WTC11 (cell line): ENCODE measurements at regions not wholly inside any gene's neighbourhood (a gene's known extent, or its start where the extent isn't known, plus 50 kb on each side); places are given as distances from the start of the nearest gene placed in this dataset.

ENCODE experiments used
- ATAC-seq: fragments of 200-7000 bp; cut with Tn5 transposase; 2 replicates; pipeline ENCODE4 v1.10.0; 2021; ENCODE audit warnings: mild to moderate bottlenecking, moderate library complexity
- CTCF ChIA-PET: fragments of 300-600 bp; sonication (Branson Sonifier 250); formaldehyde crosslinking; loops from one replicate; lab custom pipeline; 2021; ENCODE audit warnings: antibody characterized with exemption; lab: Charles Lee
- POLR2A ChIA-PET: fragments of 350-600 bp; sonication (Branson Sonifier 250); formaldehyde crosslinking; loops from one replicate; lab custom pipeline; 2021; ENCODE audit warnings: antibody characterized with exemption; lab: Charles Lee
- DNase-seq: peaks from one replicate; pipeline ENCODE4 v3.0.0; 2021; ENCODE audit warnings: low spot score
- H3K27ac Mint-ChIP-seq: 2 replicates; pipeline ENCODE4 v1.8.0; 2021; ENCODE audit warnings: mixed read lengths
- H3K27me3 Mint-ChIP-seq: 2 replicates; pipeline ENCODE4 v1.8.0; 2021; ENCODE audit warnings: low read depth, mild to moderate bottlenecking, moderate library complexity, mixed read lengths
- H3K36me3 Mint-ChIP-seq: 2 replicates; pipeline ENCODE4 v1.8.0; 2021; ENCODE audit warnings: mixed read lengths
- H3K4me1 Mint-ChIP-seq: 2 replicates; pipeline ENCODE4 v1.8.0; 2022; ENCODE audit warnings: mixed read lengths
- H3K4me3 Mint-ChIP-seq: 2 replicates; pipeline ENCODE4 v1.8.0; 2021; ENCODE audit warnings: mild to moderate bottlenecking, moderate library complexity, mixed read lengths
- H3K9me3 Mint-ChIP-seq: 2 replicates; pipeline ENCODE4 v1.8.0; 2021; ENCODE audit warnings: mixed read lengths
- ATF1 ChIP-seq: sonication (generic); formaldehyde crosslinking; IDR thresholded peaks from 2 replicates; pipeline ENCODE4 v1.8.1; 2023; ENCODE audit warnings: mild to moderate bottlenecking, moderate library complexity, missing genetic modification reagents
- ATF3 ChIP-seq: sonication (generic); formaldehyde crosslinking; conservative IDR thresholded peaks from 2 replicates; pipeline ENCODE4 v1.8.1; 2022; ENCODE audit warnings: mild to moderate bottlenecking, missing genetic modification reagents
- CBFB ChIP-seq: sonication (generic); formaldehyde crosslinking; IDR thresholded peaks from 2 replicates; pipeline ENCODE4 v1.8.1; 2022; ENCODE audit warnings: mild to moderate bottlenecking, low read depth, missing genetic modification reagents
- CDX4 ChIP-seq: fragments of 250-450 bp; sonication (Bioruptor Pico); IDR thresholded peaks from 2 replicates; pipeline ENCODE4 v1.9.0; 2021; ENCODE audit warnings: moderate library complexity, mild to moderate bottlenecking, inconsistent platforms, borderline replicate concordance
- ERG ChIP-seq: fragments of 250-450 bp; sonication (Bioruptor Pico); IDR thresholded peaks from 2 replicates; pipeline ENCODE4 v1.8.0; 2021; ENCODE audit warnings: mild to moderate bottlenecking
- FOXK1 ChIP-seq: sonication (generic); formaldehyde crosslinking; IDR thresholded peaks from 2 replicates; pipeline ENCODE4 v1.8.0; 2022; ENCODE audit warnings: mild to moderate bottlenecking, moderate library complexity, missing genetic modification reagents
- FOXP1 ChIP-seq: sonication (generic); formaldehyde crosslinking; IDR thresholded peaks from 2 replicates; pipeline ENCODE4 v1.8.0; 2022; ENCODE audit warnings: missing genetic modification reagents, mild to moderate bottlenecking, moderate library complexity, borderline replicate concordance
- GRHL2 ChIP-seq: fragments of 250-450 bp; sonication (Bioruptor Pico); IDR thresholded peaks from 2 replicates; pipeline ENCODE4 v1.8.0; 2022; ENCODE audit warnings: mild to moderate bottlenecking, moderate library complexity; ENCODE audit not compliant: insufficient replicate concordance, severe bottlenecking
- HMGXB4 ChIP-seq: sonication (generic); formaldehyde crosslinking; IDR thresholded peaks from 2 replicates; pipeline ENCODE4 v1.8.1; 2023; ENCODE audit warnings: mild to moderate bottlenecking, moderate library complexity, missing genetic modification reagents
- NR2C2 ChIP-seq: sonication (generic); formaldehyde crosslinking; IDR thresholded peaks from 2 replicates; pipeline ENCODE4 v1.8.0; 2022; ENCODE audit warnings: mild to moderate bottlenecking, missing genetic modification reagents
- NR3C1 ChIP-seq: sonication (generic); formaldehyde crosslinking; conservative IDR thresholded peaks from 2 replicates; pipeline ENCODE4 v1.8.1; 2023; ENCODE audit warnings: low read depth, mild to moderate bottlenecking, missing genetic modification reagents
- PREB ChIP-seq: sonication (generic); formaldehyde crosslinking; IDR thresholded peaks from 2 replicates; pipeline ENCODE4 v1.8.1; 2022; ENCODE audit warnings: mild to moderate bottlenecking, missing genetic modification reagents, moderate library complexity, borderline replicate concordance
- RORB ChIP-seq: fragments of 250-450 bp; sonication (Bioruptor Pico); IDR thresholded peaks from 2 replicates; pipeline ENCODE4 v1.9.0; 2021; ENCODE audit warnings: mild to moderate bottlenecking
- SP1 ChIP-seq: sonication (generic); formaldehyde crosslinking; conservative IDR thresholded peaks from 2 replicates; pipeline ENCODE4 v1.8.1; 2022; ENCODE audit warnings: missing genetic modification reagents
- TP53 ChIP-seq: sonication (generic); formaldehyde crosslinking; IDR thresholded peaks from 2 replicates; pipeline ENCODE4 v1.8.1; 2023; ENCODE audit warnings: mild to moderate bottlenecking, missing genetic modification reagents
- ZNF138 ChIP-seq: sonication (generic); formaldehyde crosslinking; conservative IDR thresholded peaks from 2 replicates; pipeline ENCODE4 v1.8.1; 2022; ENCODE audit warnings: mild to moderate bottlenecking, moderate library complexity, missing genetic modification reagents
- ZNF232 ChIP-seq: sonication (generic); formaldehyde crosslinking; IDR thresholded peaks from 2 replicates; pipeline ENCODE4 v1.8.0; 2022; ENCODE audit warnings: mild to moderate bottlenecking, missing genetic modification reagents
- ZNF263 ChIP-seq: sonication (generic); formaldehyde crosslinking; IDR thresholded peaks from 2 replicates; pipeline ENCODE4 v1.8.1; 2022; ENCODE audit warnings: low read depth, mild to moderate bottlenecking, moderate library complexity, missing genetic modification reagents
- ZNF281 ChIP-seq: sonication (generic); formaldehyde crosslinking; IDR thresholded peaks from 2 replicates; pipeline ENCODE4 v1.8.0; 2023; ENCODE audit warnings: mild to moderate bottlenecking, missing genetic modification reagents

GRCh38 chr2:2849464-2850217 is 518.6 kb upstream of the MYT1L start:
- POLR2A ChIA-PET, result no interaction called here
- no peak for DNase-seq
- CTCF ChIA-PET, result no interaction called here
- H3K4me1 Mint-ChIP-seq, result peaks cover 12% of the 10 kb centered on the region
- H3K9me3 Mint-ChIP-seq, result no peaks in the 10 kb centered on the region
- ATAC-seq, result no peak
- H3K4me3 Mint-ChIP-seq, result no peak overlapping the region
- H3K27me3 Mint-ChIP-seq, result 0 out of 2 replicates have a peak, but pooled peaks cover 2% of the 10 kb centered on the region
- TF ChIP-seq RORB (CRISPR knock-in tag) (no peak), FOXK1 (no peak), NR2C2 (CRISPR knock-in tag) (no peak), SP1 (CRISPR knock-in tag) (no peak), NR3C1 (CRISPR knock-in tag) (no peak), GRHL2 (CRISPR knock-in tag) (no peak), ERG (CRISPR knock-in tag) (no peak), ZNF232 (CRISPR knock-in tag) (no peak), TP53 (no peak), ZNF138 (no peak), HMGXB4 (CRISPR knock-in tag) (no peak), ATF3 (CRISPR knock-in tag) (no peak), FOXP1 (CRISPR knock-in tag) (no peak)
- H3K36me3 Mint-ChIP-seq, result no peaks in the 10 kb centered on the region
- H3K27ac Mint-ChIP-seq, result no peak overlapping the region

- peak; percentile 25 for DNase-seq
- Mint-ChIP-seq H3K4me3 (no peak overlapping the region), H3K36me3 (no peaks in the 10 kb centered on the region), H3K9me3 (no peaks in the 10 kb centered on the region), H3K27ac (no peak overlapping the region), H3K27me3 (0 out of 2 replicates have a peak, but pooled peaks cover 4% of the 10 kb centered on the region), H3K4me1 (peaks cover 12% of the 10 kb centered on the region)
- ChIA-PET POLR2A (no interaction called here), CTCF (interaction anchor here (0.6 kb wide), 1 partner anchor 174 kb away, joined by 4 read pairs; no protein-coding TSS in a partner anchor)
- TF ChIP-seq ZNF263, result peak; percentile 91; the same call in 1 of the 2 replicates
- no peak for TF ChIP-seq CBFB (CRISPR knock-in tag)
- no peak for TF ChIP-seq PREB (CRISPR knock-in tag)
- 0 out of 2 replicates have a peak, but pooled peaks have one; percentile 11 for TF ChIP-seq ZNF281 (CRISPR knock-in tag)
- no peak for TF ChIP-seq CDX4
- no peak for TF ChIP-seq ATF1
- peak; percentile 12; the same call in 1 of the 2 replicates for ATAC-seq
Measured at GRCh38 chr2:2848621-2849333, 517.7 kb upstream of the MYT1L start.
